HAP-1 (cell line): ENCODE measurements at regions not wholly inside any gene's neighbourhood (a gene's known extent, or its start where the extent isn't known, plus 50 kb on each side); places are given as distances from the start of the nearest gene placed in this dataset.
"Not testable (repeated sequence)": the region's sequence is repeated elsewhere in the genome, so short reads cannot be mapped to it uniquely, and the experiment has no call there.

Experiments
- DNase-seq, 2 experiments: peaks; one replicate each; pipeline ENCODE4 v3.0.0-alpha.2; 2016 to 2020; ENCODE audit warnings: low spot score in 2 of 2
- H3K27me3 ChIP-seq: fragments of 250-450 bp; sonication (Bioruptor Pico); 2 replicates; pipeline ENCODE4 v1.5.1; 2020; ENCODE audit warnings: low read depth, mild to moderate bottlenecking, moderate library complexity
- H3K36me3 ChIP-seq: fragments of 250-450 bp; sonication (Bioruptor Pico); replicated peaks from 2 replicates; pipeline ENCODE4 v1.5.1; 2020; ENCODE audit warnings: mild to moderate bottlenecking
- H3K4me1 ChIP-seq: fragments of 250-450 bp; sonication (Bioruptor Pico); 2 replicates; pipeline ENCODE4 v1.5.1; 2020; ENCODE audit warnings: mild to moderate bottlenecking
- H3K4me3 ChIP-seq: fragments of 250-450 bp; sonication (Bioruptor Pico); 2 replicates; pipeline ENCODE4 v1.5.1; 2020; ENCODE audit warnings: mild to moderate bottlenecking, moderate library complexity
- H3K9me3 ChIP-seq: fragments of 250-450 bp; sonication (Bioruptor Pico); 2 replicates; pipeline ENCODE4 v1.5.1; 2020; ENCODE audit warnings: mild to moderate bottlenecking, moderate library complexity
- in situ Hi-C: fragments of 300-500 bp; cut with MboI; formaldehyde crosslinking; loops from 3 replicates; pipeline ENCODE4 v1.14.3; 2020; ENCODE audit warnings: low sequenced_read_pairs, inconsistent platforms, mixed read lengths

GRCh38 chr11:86736291-86737143 lies 63.8 kb upstream of the PRSS23 start:
- peak; percentile 31 to 57 for DNase-seq

GRCh38 chr11:86735451-86736290 lies 63.3 kb upstream of the ME3 start:
- Histone ChIP-seq H3K4me1 (peaks cover 18% of the 10 kb centered on the region), H3K9me3 (no peaks in the 10 kb centered on the region), H3K36me3 (no peaks in the 10 kb centered on the region), H3K4me3 (no peak overlapping the region), H3K27me3 (no peaks in the 10 kb centered on the region)
- in situ Hi-C loops: no loop called here
- no peak for DNase-seq

More at GRCh38 chr11:86736291-86737143, 63.8 kb upstream of the PRSS23 start:
- in situ Hi-C loops: no loop called here
- no peaks in the 10 kb centered on the region for H3K9me3 ChIP-seq
- no peaks in the 10 kb centered on the region for H3K36me3 ChIP-seq
- H3K27me3 ChIP-seq: no peaks in the 10 kb centered on the region
- no peak overlapping the region for H3K4me3 ChIP-seq
- H3K4me1 ChIP-seq: peaks cover 18% of the 10 kb centered on the region

DNA sequence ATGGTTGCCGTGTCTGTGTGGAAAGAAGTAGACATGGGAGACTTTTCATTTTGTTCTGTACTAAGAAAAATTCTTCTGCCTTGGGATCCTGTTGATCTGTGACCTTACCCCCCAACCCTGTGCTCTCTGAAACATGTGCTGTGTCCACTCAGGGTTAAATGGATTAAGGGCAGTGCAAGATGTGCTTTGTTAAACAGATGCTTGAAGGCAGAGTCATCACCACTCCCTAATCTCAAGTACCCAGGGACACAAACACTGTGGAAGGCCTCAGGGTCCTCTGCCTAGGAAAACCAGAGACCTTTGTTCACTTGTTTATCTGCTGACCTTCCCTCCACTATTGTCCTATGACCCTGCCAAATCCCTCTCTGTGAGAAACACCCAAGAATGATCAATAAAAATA lies 60.3 kb upstream of the ME3 start:
- H3K4me1 ChIP-seq: peaks cover 11% of the 10 kb centered on the region
- DNase-seq: not testable (repeated sequence)

GRCh38 chr11:86732286-86732685 lies 59.9 kb upstream of the ME3 start:
- H3K4me3 ChIP-seq, in situ Hi-C loops, H3K36me3 ChIP-seq, H3K27me3 ChIP-seq, DNase-seq, H3K9me3 ChIP-seq: not testable (repeated sequence)
- peaks cover 11% of the 10 kb centered on the region for H3K4me1 ChIP-seq

More for the DNA sequence above, 60.3 kb upstream of the ME3 start:
- H3K36me3 ChIP-seq, H3K27me3 ChIP-seq, H3K4me3 ChIP-seq, H3K9me3 ChIP-seq, in situ Hi-C loops: not testable (repeated sequence)

DNA sequence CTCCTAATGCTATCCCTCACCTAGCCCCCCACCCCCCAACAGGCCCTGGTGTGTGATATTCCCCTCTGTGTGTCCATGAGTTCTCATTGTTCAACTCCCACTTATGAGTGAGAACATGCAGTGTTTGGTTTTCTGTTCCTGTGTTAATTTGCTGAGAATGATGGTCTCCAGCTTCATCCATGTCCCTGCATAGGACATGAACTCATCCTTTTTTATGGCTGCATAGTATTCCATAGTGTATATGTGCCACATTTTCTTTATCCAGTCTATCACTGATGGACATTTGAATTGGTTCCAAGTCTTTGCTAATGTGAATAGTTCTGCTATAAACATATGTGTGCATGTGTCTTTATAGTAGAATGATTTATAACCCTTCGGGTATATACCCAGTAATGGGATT lies 57.2 kb upstream of the ME3 start:
- H3K36me3 ChIP-seq, H3K27me3 ChIP-seq, H3K4me3 ChIP-seq, DNase-seq, H3K9me3 ChIP-seq, in situ Hi-C loops, H3K4me1 ChIP-seq: not testable (repeated sequence)

- H3K4me1 ChIP-seq: no peaks in the 10 kb centered on the region
- no peak for DNase-seq
- in situ Hi-C loops: no loop called here
- H3K36me3 ChIP-seq: no peaks in the 10 kb centered on the region
- H3K4me3 ChIP-seq: no peak overlapping the region
- no peaks in the 10 kb centered on the region for H3K9me3 ChIP-seq
- H3K27me3 ChIP-seq: no peaks in the 10 kb centered on the region
These were observed 56.1 kb upstream of the ME3 start for GRCh38 chr11:86728562-86728961.

DNA sequence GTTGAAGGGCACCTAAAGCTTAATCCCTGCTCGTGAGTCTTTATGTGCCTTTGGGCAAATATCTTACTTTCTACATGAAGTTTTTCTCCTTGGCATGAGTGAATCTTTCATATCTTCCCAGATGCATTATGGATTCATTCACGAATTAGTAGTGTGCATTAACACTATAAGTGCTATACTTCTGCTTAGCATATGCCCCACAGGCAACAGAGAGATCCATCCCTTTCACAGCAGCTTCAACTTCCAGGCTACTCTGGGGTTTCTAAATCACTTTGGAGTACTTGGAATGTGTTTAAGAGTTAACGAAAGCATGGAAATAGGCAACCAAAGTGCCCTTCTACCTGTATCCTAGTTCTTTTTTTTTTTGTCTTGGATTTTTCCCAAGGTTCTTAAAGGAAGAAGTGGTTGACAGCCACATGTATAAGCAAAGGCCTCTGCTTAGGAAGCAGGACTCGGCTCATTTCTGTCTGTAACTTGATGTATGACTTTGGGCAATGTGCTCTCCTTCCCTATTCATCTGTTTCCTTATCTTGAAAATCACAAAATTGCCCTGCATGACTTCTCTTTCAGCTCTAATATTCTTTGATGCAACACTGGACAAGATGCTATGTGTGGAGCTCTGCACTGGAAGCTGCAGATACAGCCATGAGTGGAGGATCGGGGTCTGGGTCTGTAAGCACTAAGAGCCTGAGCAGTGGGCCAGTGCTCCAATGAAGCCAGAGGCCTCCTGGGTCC lies 54.5 kb upstream of the ME3 start:
- in situ Hi-C loops: no loop called here
- Histone ChIP-seq H3K4me3 (no peak overlapping the region), H3K9me3 (no peaks in the 10 kb centered on the region), H3K4me1 (no peaks in the 10 kb centered on the region), H3K36me3 (no peaks in the 10 kb centered on the region), H3K27me3 (no peaks in the 10 kb centered on the region)
- DNase-seq: no peak

GRCh38 chr11:86726118-86726753 lies 53.8 kb upstream of the ME3 start:
- Histone ChIP-seq H3K9me3 (no peaks in the 10 kb centered on the region), H3K4me3 (no peak overlapping the region), H3K36me3 (no peaks in the 10 kb centered on the region), H3K27me3 (no peaks in the 10 kb centered on the region), H3K4me1 (no peaks in the 10 kb centered on the region)
- in situ Hi-C loops: no loop called here
- DNase-seq: no peak

GRCh38 chr11:86724137-86724536 lies 51.7 kb upstream of the ME3 start:
- no peaks in the 10 kb centered on the region for H3K36me3 ChIP-seq
- H3K4me3 ChIP-seq: no peak overlapping the region
- in situ Hi-C loops: no loop called here
- DNase-seq: no peak
- no peaks in the 10 kb centered on the region for H3K4me1 ChIP-seq
- H3K27me3 ChIP-seq: no peaks in the 10 kb centered on the region
- no peaks in the 10 kb centered on the region for H3K9me3 ChIP-seq

DNA sequence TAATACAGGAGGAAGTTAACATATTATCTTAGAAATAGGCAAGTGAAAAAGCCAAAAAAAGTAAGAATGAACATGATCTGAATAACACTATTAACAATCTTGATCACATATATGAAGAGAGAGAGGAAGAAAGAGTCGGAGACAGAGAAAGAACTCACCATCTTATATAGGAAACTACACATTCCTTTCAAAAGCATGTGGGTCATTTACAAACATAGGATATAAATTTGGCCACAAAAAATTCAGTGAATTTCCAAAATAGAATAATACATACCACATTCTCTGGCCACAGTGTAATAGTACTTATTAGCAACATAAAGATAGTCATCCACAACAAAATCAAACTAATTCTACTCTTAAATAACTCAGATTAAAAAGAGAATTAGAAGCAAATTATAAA lies 50.9 kb upstream of the ME3 start:
- Histone ChIP-seq H3K9me3 (no peaks in the 10 kb centered on the region), H3K4me3 (no peak overlapping the region), H3K36me3 (no peaks in the 10 kb centered on the region), H3K4me1 (no peaks in the 10 kb centered on the region), H3K27me3 (no peaks in the 10 kb centered on the region)
- DNase-seq: no peak
- in situ Hi-C loops: no loop called here

GRCh38 chr11:86722748-86723147 lies 50.3 kb upstream of the ME3 start:
- H3K4me1 ChIP-seq: no peaks in the 10 kb centered on the region
- in situ Hi-C loops: no loop called here
- no peaks in the 10 kb centered on the region for H3K27me3 ChIP-seq
- no peaks in the 10 kb centered on the region for H3K9me3 ChIP-seq
- no peak for DNase-seq
- H3K4me3 ChIP-seq: no peak overlapping the region
- no peaks in the 10 kb centered on the region for H3K36me3 ChIP-seq
